ENCODE measurements at regions not wholly inside any gene's neighbourhood (a gene's known extent, or its start where the extent isn't known, plus 50 kb on each side); places are given as distances from the start of the nearest gene placed in this dataset.
"Not testable (repeated sequence)": the region's sequence is repeated elsewhere in the genome, so short reads cannot be mapped to it uniquely, and the experiment has no call there.

DNA sequence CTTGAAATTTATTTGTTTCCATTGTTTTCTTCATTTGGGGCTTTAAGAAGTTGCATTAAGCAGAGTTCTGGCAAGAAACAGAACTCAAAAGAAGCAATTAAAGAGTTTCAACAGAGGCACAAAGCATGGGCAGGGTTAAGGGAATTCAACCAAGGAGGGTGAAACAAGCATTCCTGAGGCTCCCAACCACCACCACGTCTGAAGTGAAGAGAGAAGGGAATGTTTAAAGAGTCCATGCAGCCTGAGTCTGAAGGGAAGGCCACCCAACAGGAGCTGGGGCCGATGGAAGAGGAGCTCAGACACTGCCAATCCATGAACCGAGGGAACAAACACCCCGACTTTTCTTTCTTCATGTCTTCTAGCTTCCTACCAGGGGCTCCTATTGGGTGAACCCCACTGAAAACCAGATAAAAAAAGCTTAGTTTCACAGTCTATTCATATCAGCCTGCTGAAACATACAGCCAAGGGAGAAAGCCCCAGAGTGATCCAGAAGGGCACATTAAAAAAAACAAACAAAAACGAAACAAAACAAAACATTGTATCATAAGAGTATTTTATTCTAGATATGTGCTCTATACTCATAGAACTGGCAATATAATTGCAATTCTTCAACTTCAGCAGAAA lies 168.9 kb downstream of the SPDYE17 start:
- H3K27ac ChIP-seq (ENCODE audit: low read depth, low read length); H3K27ac Mint-ChIP-seq; H3K4me1 Mint-ChIP-seq: not testable (repeated sequence)

DNA sequence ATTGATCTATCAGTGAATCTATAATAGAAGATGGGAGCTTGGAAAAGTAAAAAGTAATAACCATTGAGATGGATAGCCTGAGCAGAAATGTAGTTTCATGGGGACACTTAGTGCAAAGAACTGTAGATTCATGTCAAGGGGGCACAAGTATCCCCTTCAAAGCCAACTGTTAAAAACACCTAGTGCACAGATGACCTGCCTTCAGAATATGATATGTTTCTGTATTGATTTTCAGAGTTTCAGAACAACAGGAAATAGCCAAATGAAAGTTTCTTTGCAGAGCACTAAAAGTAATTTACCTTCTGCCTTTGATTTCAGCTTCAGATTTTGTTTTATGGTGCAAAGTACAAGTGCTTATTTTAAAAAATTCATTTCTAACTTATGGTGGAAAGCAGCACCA lies 169.9 kb downstream of the SPDYE17 start:
- H3K27ac ChIP-seq (ENCODE audit: low read depth, low read length); H3K27ac Mint-ChIP-seq; ATAC-seq; POLR2A ChIA-PET; CTCF ChIA-PET; H3K4me1 Mint-ChIP-seq; intact Hi-C loops (cut with micrococcal nuclease); H3K4me3 Mint-ChIP-seq; H3K9me3 Mint-ChIP-seq; H3K36me3 ChIP-seq (ENCODE audit: control insufficient read depth in 2 of 3, insufficient read depth in 3 of 3, low read length in 3 of 3); H3K9me3 ChIP-seq (ENCODE audit: control insufficient read depth in 2 of 3, low read length in 3 of 3); H3K4me3 ChIP-seq (ENCODE audit: low read length); DNase-seq; H3K4me1 ChIP-seq (ENCODE audit: control insufficient read depth in 2 of 2, insufficient read depth in 2 of 2, low read length in 2 of 2); H3K36me3 Mint-ChIP-seq; H3K27me3 ChIP-seq (ENCODE audit: control insufficient read depth in 2 of 2, insufficient read depth in 2 of 2, low read length in 2 of 2): not testable (repeated sequence)
- peaks cover 3 to 16% (median 15%) of the 10 kb centered on the region in 5 donors for H3K27me3 Mint-ChIP-seq

More for the DNA sequence above, 168.9 kb downstream of the SPDYE17 start:
- CTCF ChIA-PET; POLR2A ChIA-PET; H3K4me3 Mint-ChIP-seq; H3K9me3 ChIP-seq (ENCODE audit: control insufficient read depth in 2 of 3, low read length in 3 of 3); H3K36me3 ChIP-seq (ENCODE audit: control insufficient read depth in 2 of 3, insufficient read depth in 3 of 3, low read length in 3 of 3); H3K9me3 Mint-ChIP-seq; H3K36me3 Mint-ChIP-seq; H3K27me3 ChIP-seq (ENCODE audit: control insufficient read depth in 2 of 2, insufficient read depth in 2 of 2, low read length in 2 of 2); H3K4me1 ChIP-seq (ENCODE audit: control insufficient read depth in 2 of 2, insufficient read depth in 2 of 2, low read length in 2 of 2); DNase-seq; H3K4me3 ChIP-seq (ENCODE audit: low read length); ATAC-seq; intact Hi-C loops (cut with micrococcal nuclease): not testable (repeated sequence)
- peaks cover 3 to 16% (median 15%) of the 10 kb centered on the region in 5 donors for H3K27me3 Mint-ChIP-seq

DNA sequence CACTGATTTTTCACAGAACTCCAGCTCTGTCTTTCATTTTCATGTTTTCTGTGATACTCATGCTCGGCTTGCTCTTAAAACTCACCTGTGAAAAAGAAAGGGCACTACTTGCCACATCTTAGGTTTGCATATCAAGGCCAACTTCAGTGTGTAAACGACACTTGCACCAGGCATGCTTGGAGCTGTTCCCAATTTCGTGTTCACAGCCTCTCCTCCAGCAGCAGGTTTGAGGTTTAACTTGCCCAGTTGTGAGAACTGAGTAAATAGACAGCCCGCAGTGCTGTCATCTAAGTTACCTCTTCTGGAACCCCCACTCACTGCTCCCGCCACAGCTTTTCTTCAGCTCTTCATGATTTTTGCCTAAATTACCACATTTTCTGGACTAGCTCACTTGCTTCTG lies 172.2 kb downstream of the SPDYE17 start:
- H3K27me3 ChIP-seq (ENCODE audit: control insufficient read depth in 2 of 2, insufficient read depth in 2 of 2, low read length in 2 of 2); H3K4me1 Mint-ChIP-seq; H3K4me1 ChIP-seq (ENCODE audit: control insufficient read depth in 2 of 2, insufficient read depth in 2 of 2, low read length in 2 of 2); POLR2A ChIA-PET; H3K4me3 ChIP-seq (ENCODE audit: low read length); H3K4me3 Mint-ChIP-seq; H3K27ac Mint-ChIP-seq; H3K36me3 ChIP-seq (ENCODE audit: control insufficient read depth in 2 of 3, insufficient read depth in 3 of 3, low read length in 3 of 3); ATAC-seq; H3K9me3 ChIP-seq (ENCODE audit: control insufficient read depth in 2 of 3, low read length in 3 of 3); H3K36me3 Mint-ChIP-seq; DNase-seq; CTCF ChIA-PET; intact Hi-C loops (cut with micrococcal nuclease); H3K9me3 Mint-ChIP-seq; H3K27ac ChIP-seq (ENCODE audit: low read depth, low read length): not testable (repeated sequence)
- peaks cover 2 to 20% (median 16%) of the 10 kb centered on the region in 5 donors for H3K27me3 Mint-ChIP-seq

DNA sequence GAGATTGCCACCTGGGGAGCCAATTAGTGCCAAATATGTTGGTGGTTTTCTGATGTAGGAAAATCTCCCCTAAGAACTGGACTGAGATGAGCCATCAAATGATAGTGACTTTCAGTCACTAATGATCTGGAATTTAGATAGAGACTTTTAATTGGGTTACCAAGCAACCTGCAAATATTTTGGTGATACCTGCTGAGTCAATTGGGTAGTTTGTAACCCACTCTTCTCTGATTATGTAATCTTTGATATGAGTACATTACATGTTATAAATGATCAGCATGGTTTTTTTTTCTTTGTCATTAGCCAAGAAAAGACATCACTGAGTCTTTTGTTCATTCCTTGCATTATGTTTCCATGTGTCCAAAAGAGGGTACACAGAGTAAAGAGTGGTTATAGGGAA lies 177.5 kb downstream of the SPDYE17 start:
- H3K4me3 Mint-ChIP-seq; H3K9me3 Mint-ChIP-seq; H3K27ac ChIP-seq (ENCODE audit: low read depth, low read length); H3K9me3 ChIP-seq (ENCODE audit: control insufficient read depth in 2 of 3, low read length in 3 of 3); DNase-seq; POLR2A ChIA-PET; H3K4me1 Mint-ChIP-seq; H3K27me3 ChIP-seq (ENCODE audit: control insufficient read depth in 2 of 2, insufficient read depth in 2 of 2, low read length in 2 of 2); ATAC-seq; H3K27ac Mint-ChIP-seq; H3K36me3 Mint-ChIP-seq; intact Hi-C loops (cut with micrococcal nuclease); CTCF ChIA-PET; H3K4me3 ChIP-seq (ENCODE audit: low read length); H3K4me1 ChIP-seq (ENCODE audit: control insufficient read depth in 2 of 2, insufficient read depth in 2 of 2, low read length in 2 of 2); H3K36me3 ChIP-seq (ENCODE audit: control insufficient read depth in 2 of 3, insufficient read depth in 3 of 3, low read length in 3 of 3): not testable (repeated sequence)
- peaks cover 0 to 11% (median 7%) of the 10 kb centered on the region in 5 donors for H3K27me3 Mint-ChIP-seq

DNA sequence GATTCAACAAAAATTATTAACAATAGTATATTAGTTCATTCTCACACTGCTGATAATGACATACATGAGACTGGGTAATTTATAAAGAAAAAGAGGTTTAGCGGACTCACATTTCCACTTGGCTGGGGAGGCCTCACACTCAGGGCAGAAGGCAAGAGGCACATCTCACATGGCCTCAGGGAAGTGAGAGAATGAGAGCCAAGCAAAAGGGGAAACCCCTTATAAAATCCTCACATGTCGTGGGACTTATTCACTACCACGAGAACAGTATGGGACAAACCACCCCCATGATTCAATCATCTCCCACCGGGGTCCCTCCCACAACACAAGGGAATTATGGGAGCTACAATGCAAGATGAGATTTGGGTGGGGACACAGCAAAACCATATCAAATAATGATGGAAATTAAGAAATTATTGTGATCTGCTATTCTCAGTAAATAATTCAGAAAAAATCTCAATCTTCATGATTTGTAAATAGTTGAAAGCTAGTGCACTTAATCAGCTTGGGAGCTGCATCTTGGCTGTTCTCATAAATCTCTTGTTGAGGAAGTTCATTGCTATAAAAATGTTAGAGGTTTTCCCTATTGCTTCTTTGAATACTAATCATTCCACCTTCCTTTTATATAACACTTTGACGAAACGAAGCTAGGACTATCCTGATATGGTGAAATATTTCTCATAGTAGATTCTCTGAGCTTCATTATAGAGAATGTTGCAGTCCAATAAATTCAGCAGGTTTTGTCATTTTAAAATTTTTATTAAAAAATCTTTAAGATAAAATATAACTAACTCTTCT lies 179.2 kb downstream of the SPDYE17 start:
- H3K4me3 ChIP-seq (ENCODE audit: low read length); DNase-seq; POLR2A ChIA-PET; H3K4me1 ChIP-seq (ENCODE audit: control insufficient read depth in 2 of 2, insufficient read depth in 2 of 2, low read length in 2 of 2); H3K27me3 ChIP-seq (ENCODE audit: control insufficient read depth in 2 of 2, insufficient read depth in 2 of 2, low read length in 2 of 2); H3K27ac Mint-ChIP-seq; H3K36me3 ChIP-seq (ENCODE audit: control insufficient read depth in 2 of 3, insufficient read depth in 3 of 3, low read length in 3 of 3); H3K9me3 ChIP-seq (ENCODE audit: control insufficient read depth in 2 of 3, low read length in 3 of 3); H3K27ac ChIP-seq (ENCODE audit: low read depth, low read length); intact Hi-C loops (cut with micrococcal nuclease); H3K4me1 Mint-ChIP-seq; H3K9me3 Mint-ChIP-seq; ATAC-seq; H3K4me3 Mint-ChIP-seq; H3K36me3 Mint-ChIP-seq: not testable (repeated sequence)
- H3K27me3 Mint-ChIP-seq = peaks cover 0 to 17% (median 10%) of the 10 kb centered on the region in 5 donors
- CTCF ChIA-PET = interaction anchor here (0.6 kb wide), 1 partner anchor 575 kb away, joined by 3 read pairs; no protein-coding TSS in a partner anchor

DNA sequence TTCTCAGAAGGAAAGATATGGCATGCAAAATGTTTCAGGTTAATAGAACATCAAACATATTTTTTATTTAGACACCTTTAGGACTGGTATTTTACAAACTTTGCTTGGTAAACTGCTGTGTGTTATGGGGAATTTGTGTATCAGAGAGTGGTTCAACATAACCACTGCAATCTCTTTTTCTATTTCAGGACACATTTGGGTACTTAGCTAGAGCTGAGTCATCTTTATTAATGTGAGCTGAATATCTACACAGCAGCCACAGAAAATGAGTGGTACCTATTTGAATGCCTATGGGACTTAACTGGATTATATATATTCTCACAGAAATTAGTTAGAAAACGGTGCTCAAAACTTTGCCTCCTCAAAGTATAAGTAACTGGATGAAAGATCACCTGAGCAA lies 179.8 kb downstream of the SPDYE17 start:
- H3K4me1 Mint-ChIP-seq; H3K36me3 Mint-ChIP-seq; DNase-seq; H3K27ac ChIP-seq (ENCODE audit: low read depth, low read length); POLR2A ChIA-PET; CTCF ChIA-PET; H3K9me3 Mint-ChIP-seq; H3K4me3 ChIP-seq (ENCODE audit: low read length); H3K4me1 ChIP-seq (ENCODE audit: control insufficient read depth in 2 of 2, insufficient read depth in 2 of 2, low read length in 2 of 2); ATAC-seq; H3K27ac Mint-ChIP-seq; H3K27me3 ChIP-seq (ENCODE audit: control insufficient read depth in 2 of 2, insufficient read depth in 2 of 2, low read length in 2 of 2); H3K36me3 ChIP-seq (ENCODE audit: control insufficient read depth in 2 of 3, insufficient read depth in 3 of 3, low read length in 3 of 3); H3K9me3 ChIP-seq (ENCODE audit: control insufficient read depth in 2 of 3, low read length in 3 of 3); intact Hi-C loops (cut with micrococcal nuclease); H3K4me3 Mint-ChIP-seq: not testable (repeated sequence)
- H3K27me3 Mint-ChIP-seq = peaks cover 0 to 23% (median 11%) of the 10 kb centered on the region in 5 donors

DNA sequence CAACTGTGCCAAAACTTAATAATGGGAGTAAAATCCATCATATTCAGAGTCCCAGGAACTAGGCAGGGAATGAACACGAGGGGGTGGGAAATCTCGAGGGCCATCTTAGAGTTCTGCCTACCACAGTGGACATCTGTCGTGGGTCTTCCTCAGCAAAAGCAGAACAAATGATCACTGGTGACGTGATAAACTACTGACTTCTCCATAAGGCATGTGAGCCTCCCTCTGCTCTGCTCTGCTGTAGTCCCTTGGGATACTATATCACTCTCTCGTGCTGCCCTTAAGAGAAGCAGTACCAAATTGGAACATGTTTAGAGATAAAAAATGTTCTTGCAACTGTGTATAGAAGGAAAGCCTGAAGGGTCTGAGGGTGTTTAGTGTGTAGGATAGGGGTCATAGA lies 180.5 kb downstream of the SPDYE17 start:
- ATAC-seq; H3K27me3 ChIP-seq (ENCODE audit: control insufficient read depth in 2 of 2, insufficient read depth in 2 of 2, low read length in 2 of 2); H3K36me3 Mint-ChIP-seq; H3K4me3 ChIP-seq (ENCODE audit: low read length); H3K36me3 ChIP-seq (ENCODE audit: control insufficient read depth in 2 of 3, insufficient read depth in 3 of 3, low read length in 3 of 3); H3K9me3 Mint-ChIP-seq; DNase-seq; intact Hi-C loops (cut with micrococcal nuclease); H3K4me3 Mint-ChIP-seq; POLR2A ChIA-PET; H3K4me1 ChIP-seq (ENCODE audit: control insufficient read depth in 2 of 2, insufficient read depth in 2 of 2, low read length in 2 of 2); H3K27ac ChIP-seq (ENCODE audit: low read depth, low read length); H3K4me1 Mint-ChIP-seq; H3K27ac Mint-ChIP-seq; H3K9me3 ChIP-seq (ENCODE audit: control insufficient read depth in 2 of 3, low read length in 3 of 3); CTCF ChIA-PET: not testable (repeated sequence)
- H3K27me3 Mint-ChIP-seq = peaks cover 0 to 24% (median 11%) of the 10 kb centered on the region in 5 donors

Data from naive thymus-derived CD4-positive, alpha-beta T cell (primary cell).